ENCODE measurements at regions not wholly inside any gene's neighbourhood (a gene's known extent, or its start where the extent isn't known, plus 50 kb on each side); places are given as distances from the start of the nearest gene placed in this dataset.

DNA sequence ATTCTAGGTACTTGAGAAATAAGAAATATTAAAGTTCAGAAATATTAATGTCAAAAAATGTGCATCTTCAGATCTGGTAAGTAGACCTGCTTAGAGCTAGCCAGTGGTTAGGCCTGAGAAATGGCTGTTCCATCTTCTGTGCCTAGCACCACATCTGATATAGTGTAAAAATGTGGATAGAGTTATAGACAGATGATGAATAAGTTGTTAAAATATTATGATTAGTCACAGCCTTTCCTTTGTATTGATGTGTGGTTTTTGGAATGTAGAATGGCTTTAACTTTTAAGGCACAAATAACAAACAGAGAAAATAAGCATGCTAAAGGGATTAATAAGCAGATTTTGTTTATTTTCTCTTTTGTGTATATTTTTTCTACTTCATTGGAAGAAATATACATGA, 133.5 kb upstream of the NUDT6 start:
- Histone ChIP-seq H3K27ac (no peak overlapping the region), H3K4me3 (no peak overlapping the region), H3K27me3 (no peaks in the 10 kb centered on the region), H3K4me1 (ENCODE audit: low read depth) (no peaks in the 10 kb centered on the region), H3K9me3 (ENCODE audit: low read depth) (no peaks in the 10 kb centered on the region), H3K36me3 (peaks cover 3% of the 10 kb centered on the region)
- no peak for DNase-seq (ENCODE audit: low read depth in 1 of 2, low spot score in 1 of 2)
- TF ChIP-seq, protein P1, sequence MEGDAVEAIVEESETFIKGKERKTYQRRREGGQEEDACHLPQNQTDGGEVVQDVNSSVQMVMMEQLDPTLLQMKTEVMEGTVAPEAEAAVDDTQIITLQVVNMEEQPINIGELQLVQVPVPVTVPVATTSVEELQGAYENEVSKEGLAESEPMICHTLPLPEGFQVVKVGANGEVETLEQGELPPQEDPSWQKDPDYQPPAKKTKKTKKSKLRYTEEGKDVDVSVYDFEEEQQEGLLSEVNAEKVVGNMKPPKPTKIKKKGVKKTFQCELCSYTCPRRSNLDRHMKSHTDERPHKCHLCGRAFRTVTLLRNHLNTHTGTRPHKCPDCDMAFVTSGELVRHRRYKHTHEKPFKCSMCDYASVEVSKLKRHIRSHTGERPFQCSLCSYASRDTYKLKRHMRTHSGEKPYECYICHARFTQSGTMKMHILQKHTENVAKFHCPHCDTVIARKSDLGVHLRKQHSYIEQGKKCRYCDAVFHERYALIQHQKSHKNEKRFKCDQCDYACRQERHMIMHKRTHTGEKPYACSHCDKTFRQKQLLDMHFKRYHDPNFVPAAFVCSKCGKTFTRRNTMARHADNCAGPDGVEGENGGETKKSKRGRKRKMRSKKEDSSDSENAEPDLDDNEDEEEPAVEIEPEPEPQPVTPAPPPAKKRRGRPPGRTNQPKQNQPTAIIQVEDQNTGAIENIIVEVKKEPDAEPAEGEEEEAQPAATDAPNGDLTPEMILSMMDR (IDR thresholded peaks at IDR 0.05; ENCODE audit: low read depth, low read length) = no peak

DNA sequence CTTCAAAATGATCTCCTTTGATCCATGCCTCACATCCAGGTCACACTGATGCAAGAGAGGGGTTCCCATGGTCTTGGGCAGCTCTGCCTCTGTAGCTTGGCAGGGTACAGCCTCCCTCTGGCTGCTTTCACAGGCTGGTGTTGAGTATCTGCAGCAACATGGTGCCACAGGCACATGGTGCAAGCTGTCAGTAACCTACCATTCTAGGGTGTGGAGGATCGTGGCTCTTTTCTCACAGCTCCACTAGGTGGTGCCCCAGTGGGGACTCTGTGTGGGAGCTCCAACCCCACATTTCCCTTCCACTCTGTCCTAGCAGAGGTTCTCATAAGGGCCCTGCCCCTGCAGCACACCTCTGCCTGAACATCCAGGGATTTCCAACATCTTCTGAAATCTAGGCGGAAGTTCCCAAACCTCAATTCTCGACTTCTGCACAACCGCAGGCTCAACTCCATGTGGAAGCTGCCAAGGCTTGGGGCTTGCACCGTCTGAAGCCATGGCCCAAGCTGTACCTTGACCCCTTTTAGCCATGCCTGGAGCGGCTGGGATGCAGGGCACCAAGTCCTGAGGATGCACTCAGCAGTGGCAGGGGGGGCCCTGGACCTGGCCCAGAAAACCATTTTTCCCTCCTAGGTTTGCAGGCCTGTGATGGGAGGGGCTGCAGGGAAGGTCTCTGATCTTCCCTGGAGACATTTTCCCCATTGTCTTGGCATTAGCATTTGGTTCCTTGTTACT, 137.8 kb upstream of the NUDT6 start:
- no peaks in the 10 kb centered on the region for H3K9me3 ChIP-seq (ENCODE audit: low read depth)
- no peaks in the 10 kb centered on the region for H3K27me3 ChIP-seq
- peaks cover 3% of the 10 kb centered on the region for H3K36me3 ChIP-seq
- no peak overlapping the region for H3K4me3 ChIP-seq
- TF ChIP-seq, protein P1 (IDR thresholded peaks at IDR 0.05; ENCODE audit: low read depth, low read length) = no peak
- no peaks in the 10 kb centered on the region for H3K4me1 ChIP-seq (ENCODE audit: low read depth)
- DNase-seq (ENCODE audit: low read depth in 1 of 2, low spot score in 1 of 2) = no peak
- no peak overlapping the region for H3K27ac ChIP-seq

GRCh38 chr4:123064390-123064789, 142.0 kb upstream of the NUDT6 start:
- Histone ChIP-seq H3K4me1 (ENCODE audit: low read depth) (no peaks in the 10 kb centered on the region), H3K4me3 (no peak overlapping the region), H3K27me3 (no peaks in the 10 kb centered on the region), H3K9me3 (ENCODE audit: low read depth) (no peaks in the 10 kb centered on the region), H3K36me3 (no peaks in the 10 kb centered on the region), H3K27ac (no peak overlapping the region)
- TF ChIP-seq, protein P1 (IDR thresholded peaks at IDR 0.05; ENCODE audit: low read depth, low read length) = no peak
- DNase-seq (ENCODE audit: low read depth in 1 of 2, low spot score in 1 of 2) = peak in 1 of 2 donors; percentile 70

DNA sequence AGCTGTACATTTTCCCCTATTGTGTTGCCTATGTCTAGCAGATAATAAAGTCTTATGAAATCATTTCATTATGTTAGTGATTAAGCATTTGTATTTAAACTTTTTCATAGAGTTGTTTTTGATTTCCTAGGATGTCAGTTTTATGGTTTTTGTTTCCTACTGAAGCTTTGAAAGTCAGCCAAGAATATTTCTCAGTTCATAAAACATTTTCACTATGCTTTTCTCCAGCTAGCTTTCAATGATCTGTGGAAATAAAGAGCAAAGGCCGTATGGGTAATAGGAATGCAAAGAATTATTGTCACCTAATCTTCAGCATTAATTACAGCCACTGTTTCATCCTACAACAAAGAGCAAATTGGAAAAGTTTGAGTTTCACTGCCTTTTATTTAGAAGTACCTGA, 145.7 kb upstream of the NUDT6 start:
- H3K9me3 ChIP-seq (ENCODE audit: low read depth) = no peaks in the 10 kb centered on the region
- TF ChIP-seq, protein P1 (IDR thresholded peaks at IDR 0.05; ENCODE audit: low read depth, low read length) = no peak
- DNase-seq (ENCODE audit: low read depth in 1 of 2, low spot score in 1 of 2) = no peak
- H3K27ac ChIP-seq = no peak overlapping the region
- no peaks in the 10 kb centered on the region for H3K4me1 ChIP-seq (ENCODE audit: low read depth)
- no peaks in the 10 kb centered on the region for H3K27me3 ChIP-seq
- no peak overlapping the region for H3K4me3 ChIP-seq
- no peaks in the 10 kb centered on the region for H3K36me3 ChIP-seq

DNA sequence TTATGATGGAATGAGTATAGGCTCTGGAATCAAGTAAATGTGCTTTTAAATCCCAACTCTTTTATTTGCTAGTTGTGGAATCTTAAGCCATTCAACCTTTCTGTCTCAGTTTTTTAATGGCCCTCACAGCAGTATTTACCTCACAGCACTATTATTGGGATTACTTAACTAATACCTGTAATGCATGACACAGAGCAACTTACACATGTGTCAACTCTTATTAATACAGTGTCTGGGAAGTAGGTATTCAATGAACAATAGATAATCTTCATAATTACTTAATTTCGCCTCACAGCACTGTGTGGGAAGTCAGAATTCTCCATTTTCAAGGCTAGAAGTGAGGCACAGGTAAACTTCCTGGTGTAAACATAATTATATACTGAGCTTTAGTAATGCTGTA, 149.7 kb upstream of the NUDT6 start:
- Histone ChIP-seq H3K36me3 (no peaks in the 10 kb centered on the region), H3K9me3 (ENCODE audit: low read depth) (no peaks in the 10 kb centered on the region), H3K27ac (no peak overlapping the region), H3K27me3 (no peaks in the 10 kb centered on the region), H3K4me1 (ENCODE audit: low read depth) (no peaks in the 10 kb centered on the region), H3K4me3 (no peak overlapping the region)
- TF ChIP-seq, protein P1 (IDR thresholded peaks at IDR 0.05; ENCODE audit: low read depth, low read length) = no peak
- no peak for DNase-seq (ENCODE audit: low read depth in 1 of 2, low spot score in 1 of 2)

Measured in cardiac muscle cell (in vitro differentiated cells and primary cell).